WERI-Rb-1 (cell line): ENCODE measurements at regions not wholly inside any gene's neighbourhood (a gene's known extent, or its start where the extent isn't known, plus 50 kb on each side); places are given as distances from the start of the nearest gene placed in this dataset.

Experiments
- DNase-seq: peaks from one replicate; pipeline ENCODE4 v3.0.0-alpha.2; 2020
- H3K27ac ChIP-seq: fragments of 250-450 bp; sonication (Bioruptor Pico); 2 replicates; pipeline ENCODE4 v1.5.1; 2020; ENCODE audit warnings: mild to moderate bottlenecking, moderate library complexity
- H3K27me3 ChIP-seq: fragments of 250-450 bp; sonication (Bioruptor Pico); 2 replicates; pipeline ENCODE4 v1.5.1; 2021; ENCODE audit warnings: mild to moderate bottlenecking, low read depth, moderate library complexity; ENCODE audit not compliant: insufficient read depth, severe bottlenecking
- H3K36me3 ChIP-seq: fragments of 250-450 bp; sonication (Bioruptor Pico); 2 replicates; pipeline ENCODE4 v1.5.1; 2020; ENCODE audit warnings: mild to moderate bottlenecking, moderate library complexity
- H3K4me3 ChIP-seq: 2 replicates; pipeline ENCODE4 v1.5.1; 2011; ENCODE audit warnings: low read depth, mild to moderate bottlenecking, control low read depth, low read length
- H3K9me3 ChIP-seq: fragments of 250-450 bp; sonication (Bioruptor Pico); 2 replicates; pipeline ENCODE4 v1.5.1; 2021; ENCODE audit warnings: mild to moderate bottlenecking, moderate library complexity; ENCODE audit not compliant: severe bottlenecking
- TF ChIP-seq, protein P1 (sequence below): IDR thresholded peaks from 2 replicates; pipeline ENCODE4 v1.5.1; 2011; ENCODE audit warnings: low read depth, mild to moderate bottlenecking, control low read depth, inconsistent platforms, low read length

DNA sequence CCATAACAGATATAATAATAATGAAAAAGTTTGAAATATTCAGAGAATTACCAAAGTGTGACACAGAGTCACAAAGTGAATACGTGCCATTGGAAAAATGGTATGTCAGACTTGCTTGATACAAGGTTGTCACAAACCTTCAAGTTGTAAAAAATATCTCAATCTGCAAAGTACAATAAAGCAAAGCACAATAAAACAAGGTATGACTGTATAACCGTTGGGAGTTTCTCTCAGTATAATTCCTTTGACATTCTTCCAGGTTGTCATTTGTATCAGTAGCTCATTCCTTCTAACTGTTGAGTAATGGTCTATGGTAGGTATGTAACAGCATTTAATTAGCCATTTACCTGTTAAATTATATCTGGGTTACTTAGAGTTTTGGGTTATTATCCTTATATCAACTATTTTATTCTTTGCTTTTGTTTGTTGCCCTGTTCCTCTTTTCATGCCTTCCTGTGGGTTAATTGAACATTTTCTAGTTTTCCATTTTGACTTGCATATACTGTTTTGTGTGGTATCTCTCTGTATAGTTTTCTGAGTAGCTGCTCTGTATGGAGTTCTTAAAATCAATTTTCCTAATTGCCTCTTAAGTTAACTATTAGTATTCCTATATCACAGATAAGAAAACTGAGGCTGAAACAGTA is 112.5 kb downstream of the SUCNR1 start:
- no peak overlapping the region for H3K27ac ChIP-seq
- no peak for DNase-seq
- H3K27me3 ChIP-seq = peaks cover 20% of the 10 kb centered on the region
- no peak overlapping the region for H3K4me3 ChIP-seq
- H3K9me3 ChIP-seq = no peaks in the 10 kb centered on the region
- TF ChIP-seq, protein P1, sequence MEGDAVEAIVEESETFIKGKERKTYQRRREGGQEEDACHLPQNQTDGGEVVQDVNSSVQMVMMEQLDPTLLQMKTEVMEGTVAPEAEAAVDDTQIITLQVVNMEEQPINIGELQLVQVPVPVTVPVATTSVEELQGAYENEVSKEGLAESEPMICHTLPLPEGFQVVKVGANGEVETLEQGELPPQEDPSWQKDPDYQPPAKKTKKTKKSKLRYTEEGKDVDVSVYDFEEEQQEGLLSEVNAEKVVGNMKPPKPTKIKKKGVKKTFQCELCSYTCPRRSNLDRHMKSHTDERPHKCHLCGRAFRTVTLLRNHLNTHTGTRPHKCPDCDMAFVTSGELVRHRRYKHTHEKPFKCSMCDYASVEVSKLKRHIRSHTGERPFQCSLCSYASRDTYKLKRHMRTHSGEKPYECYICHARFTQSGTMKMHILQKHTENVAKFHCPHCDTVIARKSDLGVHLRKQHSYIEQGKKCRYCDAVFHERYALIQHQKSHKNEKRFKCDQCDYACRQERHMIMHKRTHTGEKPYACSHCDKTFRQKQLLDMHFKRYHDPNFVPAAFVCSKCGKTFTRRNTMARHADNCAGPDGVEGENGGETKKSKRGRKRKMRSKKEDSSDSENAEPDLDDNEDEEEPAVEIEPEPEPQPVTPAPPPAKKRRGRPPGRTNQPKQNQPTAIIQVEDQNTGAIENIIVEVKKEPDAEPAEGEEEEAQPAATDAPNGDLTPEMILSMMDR = no peak
- H3K36me3 ChIP-seq = no peaks in the 10 kb centered on the region

DNA sequence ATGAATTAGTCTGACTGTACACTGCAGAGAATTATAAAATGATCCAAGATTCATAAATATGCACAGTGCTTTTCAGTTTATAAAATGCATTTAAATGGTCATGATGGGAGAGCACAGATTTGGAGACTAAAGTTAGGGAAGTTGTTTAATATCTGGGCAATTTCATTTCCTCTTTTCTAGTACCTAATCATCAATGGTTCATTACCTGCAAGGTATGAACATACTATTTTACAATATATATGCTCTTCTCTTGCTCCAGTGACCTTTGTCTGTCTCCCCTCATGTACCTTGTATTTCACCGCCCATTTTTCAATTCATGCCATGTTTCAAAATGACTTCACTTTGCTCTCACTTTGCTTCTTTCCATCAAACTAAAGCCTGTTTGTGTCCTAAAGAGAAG is 114.5 kb downstream of the SUCNR1 start:
- no peak overlapping the region for H3K4me3 ChIP-seq
- no peak overlapping the region for H3K27ac ChIP-seq
- no peaks in the 10 kb centered on the region for H3K36me3 ChIP-seq
- no peak for DNase-seq
- peaks cover 22% of the 10 kb centered on the region for H3K27me3 ChIP-seq
- TF ChIP-seq, protein P1 = no peak
- no peaks in the 10 kb centered on the region for H3K9me3 ChIP-seq

DNA sequence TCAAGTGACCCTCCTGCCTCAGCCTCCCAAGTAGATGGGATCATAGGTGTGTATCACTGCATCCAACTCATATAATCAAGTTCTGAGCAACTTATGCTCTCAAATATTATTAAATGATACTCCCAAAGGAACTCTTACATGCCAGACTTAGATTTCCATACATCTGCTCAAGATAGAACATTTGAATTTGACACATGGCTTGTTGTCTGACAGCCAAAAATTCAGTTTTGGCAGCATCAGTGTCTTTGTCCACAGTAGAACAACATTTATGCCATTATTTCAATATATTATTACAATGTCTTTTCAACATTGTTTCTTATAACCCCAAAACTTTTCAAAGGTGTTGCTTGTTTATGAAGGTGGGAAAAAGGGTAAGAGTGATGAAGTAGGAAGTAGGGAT is 116.2 kb downstream of the SUCNR1 start:
- Histone ChIP-seq H3K9me3 (no peaks in the 10 kb centered on the region), H3K27ac (no peak overlapping the region), H3K36me3 (no peaks in the 10 kb centered on the region), H3K4me3 (no peak overlapping the region), H3K27me3 (peaks cover 20% of the 10 kb centered on the region)
- no peak for DNase-seq
- TF ChIP-seq, protein P1 = no peak

DNA sequence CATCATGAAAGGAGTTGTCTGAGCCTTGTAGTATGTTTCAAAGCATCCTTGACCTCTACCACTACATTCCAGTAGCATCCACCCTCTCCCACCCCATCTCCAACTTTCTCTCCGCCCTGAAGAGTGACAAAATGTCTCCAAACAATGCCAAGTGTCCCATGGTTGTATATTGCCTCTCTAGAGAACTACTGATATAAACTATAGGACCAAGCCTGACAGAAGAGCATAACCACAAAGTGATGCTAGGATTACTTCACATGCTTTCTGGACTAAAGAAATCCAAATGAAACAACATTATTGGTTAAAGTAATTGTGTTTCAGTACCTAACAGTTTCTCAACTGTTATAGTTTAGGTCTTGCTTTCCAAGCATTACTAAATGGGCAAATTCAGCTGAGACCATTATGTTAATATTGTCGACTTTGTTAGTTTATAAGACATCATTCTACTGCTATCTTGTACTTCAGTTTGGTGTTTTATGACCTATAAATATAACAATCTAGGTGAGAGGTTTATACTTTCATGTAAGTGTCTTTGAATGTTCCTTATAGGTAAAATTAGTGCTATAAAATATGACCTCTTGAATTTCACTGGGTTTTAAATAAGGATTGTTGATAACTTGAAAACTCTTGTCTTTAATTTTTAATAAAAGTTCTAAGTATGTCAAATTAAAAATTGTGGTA is 117.4 kb downstream of the SUCNR1 start:
- Histone ChIP-seq H3K27me3 (peaks cover 23% of the 10 kb centered on the region), H3K4me3 (no peak overlapping the region), H3K27ac (no peak overlapping the region), H3K9me3 (no peaks in the 10 kb centered on the region), H3K36me3 (no peaks in the 10 kb centered on the region)
- DNase-seq = no peak
- TF ChIP-seq, protein P1 = no peak

DNA sequence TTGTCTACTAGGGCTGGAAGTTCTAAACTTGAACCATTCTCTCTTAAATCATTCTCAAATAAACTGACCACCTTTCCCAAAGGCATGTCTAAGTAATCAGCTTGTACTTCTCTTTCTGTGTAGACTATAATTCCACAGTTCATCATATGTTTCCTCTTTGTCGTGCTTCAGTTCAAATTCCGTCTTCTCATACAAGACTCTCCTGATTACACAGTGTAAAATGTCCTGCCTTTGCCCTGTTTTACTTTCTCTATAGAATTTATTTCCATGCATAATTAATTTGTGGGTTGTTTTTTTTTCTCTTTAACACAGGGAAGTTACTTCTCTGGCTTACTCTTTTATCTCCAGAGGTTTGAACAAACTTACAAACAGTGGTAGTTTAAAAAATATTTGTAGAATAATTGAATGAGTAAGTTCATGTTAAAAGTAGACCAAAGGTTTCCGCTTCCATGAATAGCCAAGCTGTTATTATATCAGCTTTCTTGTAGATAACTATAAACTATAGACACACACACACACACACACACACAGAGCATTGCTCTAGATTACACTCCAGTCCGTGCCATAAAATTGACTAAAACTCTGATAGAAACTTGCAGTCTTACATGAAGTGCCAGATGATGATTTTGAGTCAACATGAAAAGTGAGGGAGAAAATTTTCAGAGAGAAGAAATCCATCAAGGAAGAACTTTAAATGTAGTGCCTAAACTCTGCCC is 119.0 kb downstream of the SUCNR1 start:
- H3K9me3 ChIP-seq = no peaks in the 10 kb centered on the region
- no peak overlapping the region for H3K27ac ChIP-seq
- H3K36me3 ChIP-seq = no peaks in the 10 kb centered on the region
- TF ChIP-seq, protein P1 = no peak
- H3K4me3 ChIP-seq = no peak overlapping the region
- DNase-seq = no peak
- H3K27me3 ChIP-seq = peaks cover 17% of the 10 kb centered on the region
